GM12892 (cell line): ENCODE measurements at regions not wholly inside any gene's neighbourhood (a gene's known extent, or its start where the extent isn't known, plus 50 kb on each side); places are given as distances from the start of the nearest gene placed in this dataset.

Source experiments
- POLR2A ChIP-seq: IDR thresholded peaks from 2 replicates; pipeline ENCODE4 v1.6.1; 2011; ENCODE audit warnings: low read depth, low read length, control low read depth
- POLR2AphosphoS5 ChIP-seq: IDR thresholded peaks from 2 replicates; pipeline ENCODE4 v1.6.1; 2011; ENCODE audit warnings: low read depth, low read length, control low read depth

DNA sequence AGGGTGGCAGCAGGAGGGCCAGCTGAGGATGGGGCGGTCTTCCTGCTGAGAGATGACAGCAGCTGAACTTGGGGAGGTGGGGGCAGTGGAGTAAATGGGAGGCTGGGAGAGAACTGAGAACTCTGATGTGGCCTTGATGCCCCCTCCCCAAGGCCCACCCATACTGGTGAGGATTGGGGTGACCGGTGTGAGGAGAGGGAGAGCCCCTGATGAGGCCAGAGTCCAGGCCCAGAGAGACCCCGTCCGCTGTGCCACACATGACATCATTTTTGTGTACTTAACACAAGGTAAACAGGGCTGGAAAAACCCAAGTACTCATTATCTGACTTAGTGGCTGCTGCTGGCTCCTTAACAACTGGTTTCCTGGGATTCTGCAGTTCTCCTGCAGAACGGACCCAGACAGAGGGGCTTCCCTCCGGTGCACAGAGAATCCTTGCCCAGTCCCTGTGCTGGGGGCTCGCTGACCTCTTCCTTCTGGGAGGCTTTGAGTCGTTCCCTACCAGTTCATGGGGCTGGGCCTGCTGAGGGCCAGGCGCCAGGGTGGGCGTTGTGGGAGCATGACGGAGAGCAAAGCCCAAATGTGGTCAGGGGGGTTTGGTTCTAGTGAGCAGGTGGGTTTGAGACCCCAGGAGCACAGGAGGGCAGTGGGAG, 207.6 kb downstream of the RAB11FIP4 start:
- no peak for TF ChIP-seq POLR2A
- no peak for TF ChIP-seq POLR2AphosphoS5
